Common myeloid progenitor, CD34-positive (primary cell): ENCODE measurements at regions not wholly inside any gene's neighbourhood (a gene's known extent, or its start where the extent isn't known, plus 50 kb on each side); places are given as distances from the start of the nearest gene placed in this dataset.

Experiments used
- CTCF ChIA-PET: fragments of 350-600 bp; sonication (Branson Sonifier 250); formaldehyde crosslinking; loops from one replicate; lab custom pipeline; 2021; ENCODE audit warnings: antibody characterized with exemption; lab: Charles Lee
- POLR2A ChIA-PET: fragments of 350-600 bp; sonication (Branson Sonifier 250); formaldehyde crosslinking; loops from one replicate; lab custom pipeline; 2021; ENCODE audit warnings: antibody characterized with exemption; lab: Charles Lee
- DNase-seq, 3 donors: peaks; one replicate each; pipeline versions ENCODE4 v3.0.0 to v3.0.0-alpha.2; 2013
- H3K27ac ChIP-seq, 2 experiments: 1 replicate in 1 of 2; 2 replicates in 1 of 2; pipeline ENCODE4 v1.7.0; 2013; ENCODE audit warnings: inconsistent platforms in 2 of 2, low read length in 2 of 2, mild to moderate bottlenecking in 2 of 2, low read depth in 1 of 2, moderate library complexity in 1 of 2; ENCODE audit not compliant: severe bottlenecking in 2 of 2, insufficient read depth in 1 of 2, poor library complexity in 1 of 2
- H3K27me3 ChIP-seq, 5 experiments: replicated peaks in 2 of 5; 1 replicate in 3 of 5; 2 replicates in 2 of 5; pipeline versions ENCODE4 v1.6.1 to v1.7.0; 2013; ENCODE audit warnings: low read length in 4 of 5, mild to moderate bottlenecking in 2 of 5, moderate library complexity in 2 of 5, inconsistent platforms in 1 of 5; ENCODE audit not compliant: insufficient read depth in 5 of 5, control insufficient read depth in 4 of 5
- H3K36me3 ChIP-seq, 4 experiments: 1 replicate in 2 of 4; 2 replicates in 2 of 4; pipeline versions ENCODE4 v1.6.1 to v1.7.0; 2013; ENCODE audit warnings: low read length in 3 of 4, control low read depth in 1 of 4, mild to moderate bottlenecking in 1 of 4; ENCODE audit not compliant: control insufficient read depth in 4 of 4, insufficient read depth in 4 of 4
- H3K4me1 ChIP-seq, 4 experiments: 1 replicate in 3 of 4; 2 replicates in 1 of 4; pipeline versions ENCODE4 v1.6.1 to v1.7.1; 2013; ENCODE audit warnings: low read length in 3 of 4, mild to moderate bottlenecking in 3 of 4, control low read depth in 1 of 4, inconsistent platforms in 1 of 4, moderate library complexity in 1 of 4; ENCODE audit not compliant: control insufficient read depth in 4 of 4, insufficient read depth in 4 of 4; ENCODE audit errors: control extremely low read depth in 1 of 4
- H3K4me3 ChIP-seq, 7 experiments: 1 replicate in 4 of 7; 2 replicates in 3 of 7; pipeline versions ENCODE4 v1.5.1 to v1.7.0; 2013; ENCODE audit warnings: mild to moderate bottlenecking in 7 of 7, low read length in 6 of 7, moderate library complexity in 6 of 7, inconsistent platforms in 2 of 7, low read depth in 2 of 7, control low read depth in 1 of 7; ENCODE audit not compliant: insufficient read depth in 4 of 7, control insufficient read depth in 1 of 7; ENCODE audit errors: extremely low read depth in 1 of 7
- H3K9me3 ChIP-seq, 5 experiments: 1 replicate in 4 of 5; 2 replicates in 1 of 5; pipeline versions ENCODE4 v1.6.1 to v1.7.1; 2013; ENCODE audit warnings: low read length in 4 of 5, mild to moderate bottlenecking in 2 of 5, inconsistent platforms in 1 of 5, low read depth in 1 of 5, moderate library complexity in 1 of 5; ENCODE audit not compliant: control insufficient read depth in 4 of 5, insufficient read depth in 2 of 5; ENCODE audit errors: control extremely low read depth in 1 of 5
- WGBS: methylation state at CpG from one replicate; pipeline ENCODE4 v1.1.5; 2013; ENCODE audit not compliant: insufficient coverage; 5-methylcytosine and 5-hydroxymethylcytosine counted together

DNA sequence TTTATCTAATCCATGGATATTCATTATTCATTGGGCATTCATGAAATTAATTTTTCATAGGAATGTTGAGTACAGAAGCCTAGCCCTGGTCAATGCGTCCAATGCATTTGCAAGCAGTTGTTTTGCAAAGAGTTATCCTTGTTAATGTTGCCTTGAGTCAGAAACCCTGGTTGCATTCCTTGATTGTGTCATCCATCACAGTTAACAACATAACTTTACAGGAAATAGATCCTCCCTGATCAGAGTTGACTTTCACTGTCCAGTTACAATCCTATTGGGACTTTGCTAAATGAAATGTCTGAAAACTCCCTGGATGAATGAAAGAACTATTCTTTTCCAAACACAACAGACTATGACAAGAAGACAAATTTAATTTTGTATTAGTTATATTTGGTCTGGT lies 924.3 kb upstream of the SLIT2 start:
- CTCF ChIA-PET = no interaction called here
- WGBS = 83% methylated on average over 1 of the region's 1 CpG
- DNase-seq = no peak

DNA sequence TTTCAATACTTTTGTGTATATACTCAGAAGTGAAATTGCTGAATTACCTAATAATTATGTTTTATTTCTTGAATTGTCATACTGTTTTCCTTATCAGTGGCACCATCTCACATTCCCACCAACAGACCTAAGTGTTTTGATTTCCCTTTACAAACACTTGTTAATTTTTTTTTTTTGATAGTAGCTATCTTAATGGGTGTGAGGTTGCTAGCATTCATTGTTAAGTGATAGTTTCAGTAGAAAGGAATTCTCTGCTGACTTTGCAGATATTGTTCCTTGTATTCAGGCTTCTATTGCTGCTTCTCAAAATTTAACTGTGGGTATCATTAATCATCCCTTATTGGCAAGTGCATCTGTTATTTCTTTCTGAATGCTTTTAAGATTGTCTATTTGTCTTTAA lies 927.5 kb upstream of the SLIT2 start:
- Histone ChIP-seq H3K9me3 (no peaks in the 10 kb centered on the region), H3K4me1 (no peaks in the 10 kb centered on the region), H3K27ac (no peak overlapping the region), H3K4me3 (no peak overlapping the region), H3K36me3 (no peaks in the 10 kb centered on the region), H3K27me3 (no peaks in the 10 kb centered on the region)
- ChIA-PET CTCF (no interaction called here), POLR2A (no interaction called here)
- no peak for DNase-seq

More for the DNA sequence above, 924.3 kb upstream of the SLIT2 start:
- no peak overlapping the region for H3K27ac ChIP-seq
- no peak overlapping the region for H3K4me3 ChIP-seq
- H3K9me3 ChIP-seq = no peaks in the 10 kb centered on the region
- POLR2A ChIA-PET = no interaction called here
- no peaks in the 10 kb centered on the region for H3K27me3 ChIP-seq
- no peaks in the 10 kb centered on the region for H3K4me1 ChIP-seq
- no peaks in the 10 kb centered on the region for H3K36me3 ChIP-seq

DNA sequence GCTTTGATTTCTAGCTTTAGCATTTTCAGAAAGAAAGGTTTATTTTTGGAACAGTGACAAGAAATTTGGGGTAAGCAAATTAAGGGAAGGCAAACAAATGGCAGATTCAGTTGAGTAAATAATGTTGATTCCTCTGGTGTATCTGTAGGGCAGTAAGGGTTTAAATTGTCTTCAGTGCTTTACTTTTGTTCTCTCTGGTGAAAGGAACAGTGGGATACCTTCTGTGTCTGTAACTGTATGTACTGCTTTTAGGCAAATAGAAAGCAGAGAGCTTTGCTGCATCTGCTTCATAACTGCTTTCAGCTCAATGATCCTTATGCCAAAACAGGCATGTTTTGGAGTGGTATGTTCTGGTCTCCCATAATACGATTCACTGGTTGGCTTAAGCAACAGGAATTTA lies 932.1 kb upstream of the SLIT2 start:
- 100% methylated on average over 1 of the region's 1 CpG for WGBS
- DNase-seq = no peak
- ChIA-PET POLR2A (no interaction called here), CTCF (no interaction called here)
- no peak overlapping the region for H3K27ac ChIP-seq
- no peaks in the 10 kb centered on the region for H3K27me3 ChIP-seq
- no peaks in the 10 kb centered on the region for H3K9me3 ChIP-seq
- no peaks in the 10 kb centered on the region for H3K36me3 ChIP-seq
- H3K4me3 ChIP-seq = no peak overlapping the region
- no peaks in the 10 kb centered on the region for H3K4me1 ChIP-seq

DNA sequence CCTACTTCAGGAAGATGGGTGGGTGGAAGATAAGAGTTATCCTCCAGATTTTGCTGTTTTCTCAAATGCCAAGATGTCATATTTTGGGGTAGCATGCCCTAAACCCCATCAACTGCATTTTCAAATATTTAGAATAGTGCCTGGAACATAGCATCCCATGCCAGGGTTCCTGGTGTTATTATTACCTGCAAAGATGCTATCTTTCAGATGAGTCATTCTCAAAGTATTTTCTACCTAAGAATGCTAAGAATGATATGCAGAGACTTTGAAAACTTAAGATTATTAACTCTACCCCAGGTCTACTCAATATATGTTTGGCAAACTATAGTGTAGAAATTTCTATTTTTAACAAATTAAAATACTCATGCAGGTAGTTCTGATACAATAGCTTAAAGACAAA lies 934.3 kb upstream of the SLIT2 start:
- no peak for DNase-seq
- no peaks in the 10 kb centered on the region for H3K4me1 ChIP-seq
- no peaks in the 10 kb centered on the region for H3K36me3 ChIP-seq
- POLR2A ChIA-PET = no interaction called here
- H3K4me3 ChIP-seq = no peak overlapping the region
- CTCF ChIA-PET = no interaction called here
- no peaks in the 10 kb centered on the region for H3K27me3 ChIP-seq
- no peaks in the 10 kb centered on the region for H3K9me3 ChIP-seq
- no peak overlapping the region for H3K27ac ChIP-seq

DNA sequence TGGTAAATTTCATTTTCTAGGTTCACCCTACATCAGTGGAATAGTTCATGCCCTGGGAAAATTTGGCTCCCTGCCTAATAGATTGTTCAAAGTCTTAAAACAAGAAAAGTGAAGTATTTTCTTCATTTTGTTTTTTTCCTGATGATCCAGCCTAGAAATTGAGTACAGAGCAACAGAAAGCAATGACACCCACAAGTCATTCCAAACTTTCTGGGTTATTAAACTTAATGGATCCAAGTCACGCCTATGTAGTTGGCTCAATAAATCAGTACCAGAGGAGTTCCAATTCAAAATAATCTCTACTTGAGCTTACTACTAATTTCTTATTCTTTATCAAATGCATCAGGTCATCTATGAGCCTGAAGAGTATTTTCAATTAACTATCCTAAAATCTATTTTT lies 937.6 kb upstream of the SLIT2 start:
- WGBS = 100% methylated on average over 1 of the region's 1 CpG

DNA sequence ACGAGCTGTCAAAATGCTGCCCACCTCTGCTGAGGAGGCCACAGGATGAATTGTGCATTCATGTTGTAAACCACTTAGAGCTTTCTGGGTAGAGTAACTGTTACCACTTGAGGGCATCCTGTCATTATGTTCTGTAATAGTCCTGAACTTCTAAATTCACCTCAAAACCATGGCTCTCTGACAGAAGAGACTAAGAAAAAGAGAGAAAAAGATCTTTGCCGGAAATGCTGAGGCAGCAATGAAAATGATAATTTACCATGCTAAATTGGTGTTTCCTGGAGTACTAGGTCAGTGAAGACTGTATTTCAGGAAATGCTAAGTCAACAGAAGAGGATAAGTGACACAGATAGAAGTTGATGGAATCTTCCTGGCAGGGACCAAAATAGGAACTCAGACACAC lies 942.3 kb upstream of the SLIT2 start:
- Histone ChIP-seq H3K27me3 (no peaks in the 10 kb centered on the region), H3K27ac (no peak overlapping the region), H3K4me1 (no peaks in the 10 kb centered on the region), H3K4me3 (no peak overlapping the region), H3K9me3 (no peaks in the 10 kb centered on the region), H3K36me3 (no peaks in the 10 kb centered on the region)
- ChIA-PET POLR2A (no interaction called here), CTCF (no interaction called here)
- WGBS = 88% methylated on average over 1 of the region's 2 CpGs
- no peak for DNase-seq

More for the DNA sequence above, 937.6 kb upstream of the SLIT2 start:
- ChIA-PET CTCF (no interaction called here), POLR2A (no interaction called here)
- Histone ChIP-seq H3K36me3 (no peaks in the 10 kb centered on the region), H3K9me3 (no peaks in the 10 kb centered on the region), H3K4me1 (no peaks in the 10 kb centered on the region), H3K27ac (no peak overlapping the region), H3K27me3 (no peaks in the 10 kb centered on the region), H3K4me3 (no peak overlapping the region)
- no peak for DNase-seq

DNA sequence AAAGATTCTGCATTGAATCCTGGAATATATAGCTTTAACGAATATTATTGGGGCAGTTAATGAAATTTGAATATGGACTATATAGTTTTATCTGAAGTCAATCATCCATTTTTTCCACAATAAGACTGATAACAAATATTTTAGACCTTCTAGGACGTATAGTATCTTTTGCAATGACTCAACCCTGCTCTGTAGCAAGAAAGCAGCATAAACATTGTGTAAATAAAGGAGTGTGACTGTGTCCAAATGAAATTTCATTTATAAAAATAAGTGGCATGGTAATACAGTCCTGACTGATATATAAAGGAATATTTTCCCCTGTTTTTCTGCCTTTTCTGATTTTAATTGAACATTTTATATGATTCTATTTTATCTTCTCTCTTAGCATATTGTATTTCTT lies 947.7 kb upstream of the SLIT2 start:
- Histone ChIP-seq H3K4me1 (no peaks in the 10 kb centered on the region), H3K36me3 (no peaks in the 10 kb centered on the region), H3K4me3 (no peak overlapping the region), H3K9me3 (no peaks in the 10 kb centered on the region), H3K27ac (no peak overlapping the region), H3K27me3 (no peaks in the 10 kb centered on the region)
- no peak for DNase-seq
- ChIA-PET POLR2A (no interaction called here), CTCF (no interaction called here)
- 100% methylated on average over 1 of the region's 2 CpGs for WGBS
